Sigmoid colon (tissue), 6 donors: ENCODE measurements at regions not wholly inside any gene's neighbourhood (a gene's known extent, or its start where the extent isn't known, plus 50 kb on each side); places are given as distances from the start of the nearest gene placed in this dataset.

ENCODE experiments used
- DNase-seq: peaks from one replicate; pipeline ENCODE4 v3.0.0-alpha.2; 2019
- H3K27ac ChIP-seq, 4 donors: fragments of 200-600 bp; sonication (generic); one replicate each; pipeline ENCODE4 v1.5.1; 2016 to 2019; ENCODE audit warnings: mild to moderate bottlenecking in 1 of 4
- H3K27me3 ChIP-seq, 3 donors: fragments of 200-600 bp; sonication (generic); one replicate each; pipeline ENCODE4 v1.5.1; 2019; ENCODE audit warnings: mild to moderate bottlenecking in 1 of 3
- H3K36me3 ChIP-seq, 4 donors: fragments of 200-600 bp; sonication (generic); one replicate each; pipeline ENCODE4 v1.5.1; 2016 to 2019
- H3K4me1 ChIP-seq, 4 donors: fragments of 200-600 bp; sonication (generic); one replicate each; pipeline ENCODE4 v1.5.1; 2017 to 2019
- H3K4me3 ChIP-seq, 4 donors: fragments of 200-600 bp; sonication (generic); one replicate each; pipeline ENCODE4 v1.5.1; 2017 to 2019; ENCODE audit warnings: mild to moderate bottlenecking in 2 of 4, moderate library complexity in 1 of 4
- H3K9me3 ChIP-seq, 4 donors: fragments of 200-600 bp in 3 of 4; sonication (generic) in 3 of 4; one replicate each; pipeline versions ENCODE4 v1.5.1 to v1.6.1; 2013 to 2019
- EP300 ChIP-seq, 4 donors: sonication (generic); formaldehyde crosslinking; IDR thresholded peaks; one replicate each; pipeline ENCODE4 v1.6.1; 2017; ENCODE audit warnings: antibody characterized with exemption in 4 of 4
- POLR2A ChIP-seq, 2 donors: fragments of 450-650 bp; IDR thresholded peaks; one replicate each; pipeline ENCODE4 v1.6.1; 2016; ENCODE audit warnings: antibody characterized with exemption in 2 of 2, mild to moderate bottlenecking in 2 of 2, moderate library complexity in 2 of 2
- POLR2AphosphoS5 ChIP-seq, 4 donors: sonication (generic); formaldehyde crosslinking; IDR thresholded peaks; one replicate each; pipeline ENCODE4 v1.6.1; 2017; ENCODE audit warnings: antibody characterized with exemption in 4 of 4
- WGBS, 2 donors: extraction: QIAGEN DNeasy Blood & Tissue Kit; methylation state at CpG; one replicate each; pipeline ENCODE4 v1.1.7; 2013; 5-methylcytosine and 5-hydroxymethylcytosine counted together
- intact Hi-C: fragments of 100-400 bp; cut with DNase I; formaldehyde crosslinking; loops from one replicate; pipeline ENCODE4 v1.15.1; 2023
- TF ChIP-seq, protein P1 (sequence below), 4 experiments: fragments of 450-650 bp in 3 of 4; fragments of 200-600 bp in 1 of 4; IDR thresholded peaks; one replicate each; pipeline ENCODE4 v1.5.1; 2016 to 2019; ENCODE audit warnings: antibody characterized with exemption in 4 of 4, mild to moderate bottlenecking in 3 of 4, moderate library complexity in 2 of 4
- donor health status: healthy with polysubstance abuse.
- donor health status: healthy.

DNA sequence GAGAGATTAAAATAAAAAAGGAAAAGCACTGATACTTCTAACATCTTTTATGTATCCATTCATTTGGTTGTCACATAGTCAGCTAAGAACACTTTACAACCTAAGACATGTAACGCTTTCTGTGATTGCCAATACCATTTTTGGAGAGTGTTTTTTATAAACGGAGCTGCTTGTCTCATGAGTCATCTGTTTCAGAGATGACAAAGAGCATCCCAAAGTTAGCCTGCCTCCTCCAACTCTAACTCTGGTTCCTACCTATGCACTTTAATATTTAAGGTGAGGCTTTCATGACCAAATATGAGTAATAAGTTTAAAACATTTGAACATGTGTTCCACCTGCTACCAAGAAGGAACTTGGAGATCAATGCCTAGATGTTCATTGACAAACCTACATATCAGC is 260.1 kb upstream of the SMIM21 start:
- TF ChIP-seq EP300 (IDR thresholded peaks at IDR 0.05) (no peak), POLR2AphosphoS5 (IDR thresholded peaks at IDR 0.05) (peak in 1 of 4 donors; percentile 11), POLR2A (IDR thresholded peaks at IDR 0.05) (no peak)
- TF ChIP-seq, protein P1, sequence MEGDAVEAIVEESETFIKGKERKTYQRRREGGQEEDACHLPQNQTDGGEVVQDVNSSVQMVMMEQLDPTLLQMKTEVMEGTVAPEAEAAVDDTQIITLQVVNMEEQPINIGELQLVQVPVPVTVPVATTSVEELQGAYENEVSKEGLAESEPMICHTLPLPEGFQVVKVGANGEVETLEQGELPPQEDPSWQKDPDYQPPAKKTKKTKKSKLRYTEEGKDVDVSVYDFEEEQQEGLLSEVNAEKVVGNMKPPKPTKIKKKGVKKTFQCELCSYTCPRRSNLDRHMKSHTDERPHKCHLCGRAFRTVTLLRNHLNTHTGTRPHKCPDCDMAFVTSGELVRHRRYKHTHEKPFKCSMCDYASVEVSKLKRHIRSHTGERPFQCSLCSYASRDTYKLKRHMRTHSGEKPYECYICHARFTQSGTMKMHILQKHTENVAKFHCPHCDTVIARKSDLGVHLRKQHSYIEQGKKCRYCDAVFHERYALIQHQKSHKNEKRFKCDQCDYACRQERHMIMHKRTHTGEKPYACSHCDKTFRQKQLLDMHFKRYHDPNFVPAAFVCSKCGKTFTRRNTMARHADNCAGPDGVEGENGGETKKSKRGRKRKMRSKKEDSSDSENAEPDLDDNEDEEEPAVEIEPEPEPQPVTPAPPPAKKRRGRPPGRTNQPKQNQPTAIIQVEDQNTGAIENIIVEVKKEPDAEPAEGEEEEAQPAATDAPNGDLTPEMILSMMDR (IDR thresholded peaks at IDR 0.05), result no peak
- 78 to 79% methylated on average over 2 of the region's 2 CpGs for WGBS, 2 donors
- no peaks in the 10 kb centered on the region for H3K27me3 ChIP-seq
- H3K4me3 ChIP-seq, result no peak overlapping the region
- H3K27ac ChIP-seq, result peak overlapping the region in 3 of 4 donors; percentile 27 to 62 (median 46)
- H3K36me3 ChIP-seq, result no peaks in the 10 kb centered on the region
- DNase-seq, result no peak
- no peaks in the 10 kb centered on the region for H3K9me3 ChIP-seq
- intact Hi-C loops, result loop anchor here (5.0 kb wide), 1 partner anchor 50 kb away; no protein-coding TSS in a partner anchor
- peaks cover 0 to 24% (median 20%) of the 10 kb centered on the region in 4 donors for H3K4me1 ChIP-seq

DNA sequence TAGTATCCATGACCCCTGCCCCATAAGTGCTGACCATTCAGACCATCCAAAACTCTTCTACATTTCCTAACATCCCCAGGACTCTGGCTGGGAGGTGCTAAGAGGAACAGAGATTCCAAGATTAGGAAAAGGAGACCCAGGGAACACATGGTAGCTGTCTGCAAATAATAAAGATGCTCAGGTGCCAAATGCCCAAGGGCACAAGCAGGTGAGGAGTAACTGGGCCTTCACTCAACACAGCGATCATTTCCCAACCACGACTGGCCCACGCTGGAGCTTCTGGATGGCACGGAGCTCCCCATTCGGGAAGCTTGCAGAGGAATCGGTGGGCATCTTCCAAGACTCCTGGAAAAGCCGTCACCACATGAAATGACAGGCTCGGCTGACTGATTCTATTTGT is 255.9 kb upstream of the SMIM21 start:
- no peak overlapping the region for H3K27ac ChIP-seq
- intact Hi-C loops, result no loop called here
- no peaks in the 10 kb centered on the region for H3K27me3 ChIP-seq
- no peak for TF ChIP-seq POLR2A (IDR thresholded peaks at IDR 0.05)
- no peak for TF ChIP-seq POLR2AphosphoS5 (IDR thresholded peaks at IDR 0.05)
- TF ChIP-seq, protein P1 (IDR thresholded peaks at IDR 0.05), result no peak
- TF ChIP-seq EP300 (IDR thresholded peaks at IDR 0.05), result no peak
- 94 to 96% methylated on average over 8 of the region's 8 CpGs for WGBS, 2 donors
- H3K36me3 ChIP-seq, result no peaks in the 10 kb centered on the region
- H3K9me3 ChIP-seq, result no peaks in the 10 kb centered on the region
- peaks cover 0 to 31% (median 27%) of the 10 kb centered on the region in 4 donors for H3K4me1 ChIP-seq
- H3K4me3 ChIP-seq, result no peak overlapping the region
- DNase-seq, result no peak

DNA sequence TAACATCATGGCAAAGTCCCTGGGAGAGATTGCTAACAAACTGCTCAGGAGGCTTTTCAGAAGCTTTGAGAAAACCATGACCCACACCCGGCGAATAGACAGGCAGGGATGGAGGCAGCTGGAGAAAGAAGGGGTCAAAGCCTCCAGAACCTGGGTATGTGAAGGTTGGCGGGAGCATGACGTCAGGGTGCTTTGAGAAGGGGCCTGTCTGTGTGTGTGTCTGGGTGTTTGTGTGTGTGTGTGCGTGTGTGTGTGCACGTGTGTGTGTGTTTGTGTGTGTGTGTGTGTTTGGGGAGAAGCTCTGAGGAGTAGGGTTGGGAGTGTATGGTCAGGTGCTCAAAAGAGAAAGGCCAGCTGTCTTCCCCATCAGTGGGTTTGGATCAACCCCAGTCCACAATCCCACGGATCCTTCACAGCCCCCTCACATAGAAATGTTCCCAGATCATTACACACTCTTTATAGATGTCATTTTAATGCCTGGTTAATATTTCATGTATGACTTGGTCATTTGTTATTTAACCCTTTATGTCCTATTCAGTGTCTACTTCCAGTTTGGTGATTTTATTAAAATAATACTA is 254.1 kb upstream of the SMIM21 start:
- no peak for TF ChIP-seq POLR2A (IDR thresholded peaks at IDR 0.05)
- TF ChIP-seq EP300 (IDR thresholded peaks at IDR 0.05), result no peak
- intact Hi-C loops, result no loop called here
- H3K27ac ChIP-seq, result no peak overlapping the region
- H3K4me1 ChIP-seq, result peaks cover 0 to 24% (median 20%) of the 10 kb centered on the region in 4 donors
- no peaks in the 10 kb centered on the region for H3K27me3 ChIP-seq
- H3K36me3 ChIP-seq, result no peaks in the 10 kb centered on the region
- H3K4me3 ChIP-seq, result no peak overlapping the region
- no peaks in the 10 kb centered on the region for H3K9me3 ChIP-seq
- 85 to 87% methylated on average over 7 of the region's 7 CpGs for WGBS, 2 donors
- DNase-seq, result no peak

DNA sequence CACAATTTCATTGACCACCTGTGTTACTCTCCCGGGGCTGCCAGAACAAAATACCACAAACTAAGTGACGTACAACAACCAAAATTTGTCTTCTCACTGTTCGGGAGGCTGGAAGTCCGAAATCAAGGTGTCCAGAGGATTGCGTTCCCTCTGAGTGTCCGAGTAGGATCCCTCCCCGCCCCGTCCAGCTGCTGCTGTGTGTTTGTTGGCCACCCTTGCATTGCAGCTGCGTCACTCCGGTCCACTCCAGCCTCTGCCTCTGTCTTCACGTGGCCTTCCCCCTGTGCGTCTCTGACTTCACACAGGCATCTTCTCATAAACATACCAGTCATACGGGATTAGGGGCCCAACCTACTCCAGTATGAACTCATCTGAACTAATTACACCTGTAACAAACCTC is 251.8 kb upstream of the SMIM21 start:
- Histone ChIP-seq H3K9me3 (peaks cover 0 to 5% (median 0%) of the 10 kb centered on the region in 4 donors), H3K27ac (peak overlapping the region in 1 of 4 donors; percentile 33), H3K36me3 (no peaks in the 10 kb centered on the region), H3K27me3 (no peaks in the 10 kb centered on the region), H3K4me1 (peaks cover 0 to 21% (median 18%) of the 10 kb centered on the region in 4 donors), H3K4me3 (no peak overlapping the region)
- intact Hi-C loops, result no loop called here
- TF ChIP-seq POLR2AphosphoS5 (IDR thresholded peaks at IDR 0.05) (no peak), POLR2A (IDR thresholded peaks at IDR 0.05) (no peak), EP300 (IDR thresholded peaks at IDR 0.05) (no peak)
- TF ChIP-seq, protein P1 (IDR thresholded peaks at IDR 0.05), result no peak
- peak; percentile 81 for DNase-seq
- WGBS, 2 donors, result 80 to 84% methylated on average over 13 of the region's 13 CpGs

DNA sequence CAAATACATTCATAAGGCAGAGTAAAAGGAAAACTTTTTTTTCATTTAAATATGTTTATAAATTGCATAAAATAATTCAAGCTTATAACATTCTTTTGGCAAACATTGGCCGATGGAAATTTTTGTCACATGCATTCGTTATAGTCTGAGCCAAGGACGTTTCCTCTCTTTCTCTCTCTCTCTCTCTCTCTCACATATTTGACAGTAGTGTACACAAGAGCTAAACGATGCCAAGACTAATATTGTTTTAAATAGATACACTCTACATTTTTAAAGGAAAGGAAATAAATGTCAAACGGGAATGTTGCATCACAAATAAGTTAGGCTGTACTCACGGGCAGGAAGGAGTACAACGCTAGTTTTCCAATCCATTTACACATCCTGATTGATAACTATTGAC is 251.1 kb upstream of the SMIM21 start:
- peaks cover 0 to 21% (median 18%) of the 10 kb centered on the region in 4 donors for H3K4me1 ChIP-seq
- H3K9me3 ChIP-seq, result peaks cover 0 to 5% (median 0%) of the 10 kb centered on the region in 4 donors
- peak overlapping the region in 3 of 4 donors; percentile 6 to 33 (median 19) for H3K27ac ChIP-seq
- H3K27me3 ChIP-seq, result no peaks in the 10 kb centered on the region
- H3K36me3 ChIP-seq, result no peaks in the 10 kb centered on the region
- WGBS, 2 donors, result 28 to 52% methylated on average over 7 of the region's 7 CpGs
- no peak for DNase-seq
- TF ChIP-seq POLR2AphosphoS5 (IDR thresholded peaks at IDR 0.05) (no peak), EP300 (IDR thresholded peaks at IDR 0.05) (no peak), POLR2A (IDR thresholded peaks at IDR 0.05) (no peak)
- TF ChIP-seq, protein P1 (IDR thresholded peaks at IDR 0.05), result no peak
- H3K4me3 ChIP-seq, result no peak overlapping the region
- intact Hi-C loops, result no loop called here
